Cardiac fibroblast (primary cell): ENCODE measurements at regions not wholly inside any gene's neighbourhood (a gene's known extent, or its start where the extent isn't known, plus 50 kb on each side); places are given as distances from the start of the nearest gene placed in this dataset.

ENCODE experiments used
- DNase-seq, 2 donors: peaks; one replicate each; pipeline versions ENCODE4 v3.0.0 to v3.0.0-alpha.2; 2010; ENCODE audit warnings: low read depth in 2 of 2
- H3K4me3 ChIP-seq, 2 donors: replicated peaks in 1 of 2; 1 replicate in 1 of 2; 2 replicates in 1 of 2; pipeline ENCODE4 v1.5.1; 2011; ENCODE audit warnings: low read depth in 2 of 2, low read length in 2 of 2, mild to moderate bottlenecking in 2 of 2, moderate library complexity in 1 of 2
- CTCF ChIP-seq: IDR thresholded peaks from one replicate; pipeline ENCODE4 v1.5.1; 2011; ENCODE audit warnings: low read depth, mild to moderate bottlenecking, low read length, inconsistent platforms

- DNase-seq, result no peak
- no peak overlapping the region for H3K4me3 ChIP-seq
- no peak for TF ChIP-seq CTCF
Observed at GRCh38 chr1:64327119-64327518, 123.7 kb downstream of the UBE2U start.

GRCh38 chr1:64328193-64328592 lies 124.8 kb downstream of the UBE2U start:
- no peak overlapping the region for H3K4me3 ChIP-seq
- DNase-seq, result no peak
- TF ChIP-seq CTCF, result no peak

GRCh38 chr1:64330839-64331238 lies 127.4 kb downstream of the UBE2U start:
- no peak for TF ChIP-seq CTCF
- no peak overlapping the region for H3K4me3 ChIP-seq
- DNase-seq, result no peak

DNA sequence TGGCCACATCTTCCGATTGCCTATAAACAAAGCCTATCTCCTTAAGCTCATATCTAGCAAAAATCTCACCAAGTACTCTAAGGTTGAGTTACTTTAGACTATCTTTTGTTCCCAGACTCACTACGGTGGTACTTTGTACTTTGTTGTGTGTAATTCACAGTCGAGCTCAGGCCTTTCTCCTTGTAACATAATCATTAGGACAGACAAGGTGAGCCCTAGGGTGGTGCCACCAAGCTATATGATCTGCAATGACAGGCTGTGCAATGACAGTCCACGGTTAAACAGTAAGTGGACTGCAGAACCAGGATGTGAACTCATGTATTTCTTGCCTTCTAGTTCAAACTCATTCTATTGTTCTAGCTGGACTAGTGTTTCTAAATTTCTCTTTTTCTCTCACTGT lies 132.2 kb downstream of the UBE2U start:
- no peak for DNase-seq
- no peak for TF ChIP-seq CTCF
- H3K4me3 ChIP-seq, result no peak overlapping the region

GRCh38 chr1:64337475-64337874 lies 132.5 kb upstream of the CACHD1 start:
- TF ChIP-seq CTCF, result no peak

DNA sequence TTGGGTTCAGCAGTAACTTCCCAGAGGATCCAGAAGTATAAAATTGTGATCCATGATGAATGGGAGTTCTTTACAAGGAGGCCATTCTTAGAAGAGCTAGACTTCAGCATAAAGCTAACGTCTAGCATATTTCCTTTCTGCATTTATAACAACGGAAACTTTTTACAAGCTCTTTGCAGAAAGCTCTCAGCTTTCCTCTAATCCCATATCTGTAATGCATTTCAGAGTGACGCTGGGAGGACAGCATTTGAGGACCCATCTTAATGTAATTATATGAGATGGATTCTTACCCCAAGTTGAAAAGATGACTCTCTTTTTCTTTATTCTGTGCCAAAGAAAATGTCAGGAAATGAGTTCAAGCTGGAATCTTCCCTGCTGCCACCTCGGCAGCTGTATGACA lies 132.0 kb upstream of the CACHD1 start:
- DNase-seq, result no peak
- no peak for TF ChIP-seq CTCF
- no peak overlapping the region for H3K4me3 ChIP-seq

More at GRCh38 chr1:64337475-64337874, 132.5 kb upstream of the CACHD1 start:
- no peak overlapping the region for H3K4me3 ChIP-seq
- no peak for DNase-seq

GRCh38 chr1:64340361-64340760 lies 129.6 kb upstream of the CACHD1 start:
- no peak for TF ChIP-seq CTCF
- H3K4me3 ChIP-seq, result no peak overlapping the region
- no peak for DNase-seq
